ENCODE measurements at regions not wholly inside any gene's neighbourhood (a gene's known extent, or its start where the extent isn't known, plus 50 kb on each side); places are given as distances from the start of the nearest gene placed in this dataset.
"Not testable (repeated sequence)": the region's sequence is repeated elsewhere in the genome, so short reads cannot be mapped to it uniquely, and the experiment has no call there.

DNA sequence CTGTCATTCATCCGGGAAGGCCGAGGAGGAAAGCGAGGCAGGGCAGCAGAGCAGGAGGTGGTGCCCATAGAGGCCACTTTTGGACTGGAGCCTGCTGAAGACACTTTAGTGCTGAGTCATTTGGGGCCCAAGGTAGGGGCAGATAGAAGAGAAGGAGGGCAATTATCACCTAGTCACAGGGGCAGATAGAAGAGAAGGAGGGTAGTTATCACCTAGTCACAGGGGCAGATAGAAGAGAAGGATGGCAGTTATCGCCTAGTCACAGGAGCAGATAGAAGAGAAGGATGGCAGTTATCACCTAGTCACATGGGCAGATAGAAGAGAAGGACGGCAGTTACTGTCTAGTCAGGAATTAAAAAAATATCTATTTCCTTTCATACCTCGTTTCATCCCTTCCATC is 1372.6 kb downstream of the FOXD4L5 start:
- not testable (repeated sequence) for DNase-seq (ENCODE audit: low read depth)

DNA sequence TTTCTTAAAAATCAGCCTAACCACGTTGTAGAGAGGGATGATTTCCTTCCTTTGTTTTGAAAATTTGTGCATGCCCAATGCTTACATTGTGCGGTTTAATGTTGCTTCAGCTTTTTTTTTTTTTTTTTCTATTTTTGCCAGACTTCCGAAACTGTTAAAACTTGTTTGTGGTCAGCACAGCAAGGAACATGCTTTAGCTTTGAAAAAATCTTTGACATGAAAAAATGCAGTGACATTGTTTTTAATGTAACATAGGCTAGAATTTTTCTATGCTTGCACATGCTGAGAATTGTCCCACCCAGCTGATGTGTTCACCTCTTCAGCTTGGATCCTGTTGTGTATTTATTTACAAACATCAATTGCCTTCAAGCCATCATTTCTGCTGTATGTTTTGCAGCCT is 1375.9 kb downstream of the FOXD4L5 start:
- DNase-seq (ENCODE audit: low read depth): not testable (repeated sequence)

DNA sequence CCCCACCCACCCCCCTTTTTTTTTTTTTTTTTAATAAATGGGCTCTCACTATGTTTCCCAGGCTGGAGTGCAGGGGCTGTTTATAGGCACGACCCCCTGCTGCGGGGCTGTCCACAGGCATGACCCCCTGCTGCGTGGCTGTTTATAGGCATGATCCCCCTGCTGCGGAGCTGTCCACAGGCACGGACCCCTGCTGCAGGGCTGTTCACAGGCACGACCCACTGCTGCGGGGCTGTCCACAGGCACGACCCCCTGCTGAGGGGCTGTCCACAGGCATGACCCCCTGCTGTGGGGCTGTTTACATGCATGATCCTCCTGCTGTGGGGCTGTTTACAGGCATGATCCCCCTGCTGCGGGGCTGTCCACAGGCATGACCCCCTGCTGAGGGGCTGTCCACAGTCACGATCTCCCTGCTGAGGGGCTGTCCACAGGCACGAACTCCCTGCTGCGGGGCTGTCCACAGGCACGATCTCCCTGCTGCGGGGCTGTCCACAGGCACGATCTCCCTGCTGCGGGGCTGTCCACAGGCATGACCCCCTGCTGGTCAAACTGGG is 1385.3 kb downstream of the FOXD4L5 start:
- not testable (repeated sequence) for DNase-seq (ENCODE audit: low read depth)

DNA sequence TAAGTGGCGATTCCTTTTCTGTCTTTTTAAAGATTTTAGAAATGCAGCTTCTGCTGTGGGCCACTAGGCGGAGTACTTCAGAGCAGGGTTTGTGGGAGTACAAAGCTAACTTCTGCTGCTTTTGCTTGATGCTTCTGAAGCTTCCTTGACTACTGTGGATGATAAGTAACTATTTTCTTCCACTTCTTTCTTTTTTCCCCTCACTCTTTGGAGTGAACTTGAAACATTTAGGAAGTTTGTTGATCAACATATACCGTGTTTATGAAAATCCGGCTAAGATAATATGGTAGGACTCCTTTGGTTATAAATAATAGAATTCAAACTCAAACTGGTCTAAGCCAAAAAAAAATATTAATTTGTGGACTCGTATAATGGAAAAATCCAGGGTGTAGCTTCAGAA is 1403.6 kb downstream of the FOXD4L5 start:
- not testable (repeated sequence) for DNase-seq (ENCODE audit: low read depth)

DNA sequence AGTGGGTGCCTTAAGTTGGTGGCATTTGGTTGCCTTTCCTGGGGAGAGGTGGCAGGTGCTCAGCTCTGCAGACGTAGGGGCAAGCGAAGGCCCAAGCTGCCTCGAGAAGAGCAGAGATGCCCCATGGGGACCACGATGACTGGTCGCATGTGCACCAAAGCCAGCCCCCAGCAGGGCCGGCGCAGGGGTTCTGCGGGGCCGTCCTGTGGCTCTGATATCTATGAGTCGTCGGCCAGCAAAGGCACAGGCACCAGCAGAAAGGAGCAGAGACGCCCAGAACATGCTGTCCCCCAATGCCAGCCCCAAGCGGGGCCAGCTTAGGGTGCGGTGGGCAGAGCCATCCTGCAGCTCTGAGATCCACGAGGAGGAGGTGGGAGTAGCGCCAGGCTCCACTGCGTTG is 1408.6 kb downstream of the FOXD4L5 start:
- not testable (repeated sequence) for DNase-seq (ENCODE audit: low read depth)

DNA sequence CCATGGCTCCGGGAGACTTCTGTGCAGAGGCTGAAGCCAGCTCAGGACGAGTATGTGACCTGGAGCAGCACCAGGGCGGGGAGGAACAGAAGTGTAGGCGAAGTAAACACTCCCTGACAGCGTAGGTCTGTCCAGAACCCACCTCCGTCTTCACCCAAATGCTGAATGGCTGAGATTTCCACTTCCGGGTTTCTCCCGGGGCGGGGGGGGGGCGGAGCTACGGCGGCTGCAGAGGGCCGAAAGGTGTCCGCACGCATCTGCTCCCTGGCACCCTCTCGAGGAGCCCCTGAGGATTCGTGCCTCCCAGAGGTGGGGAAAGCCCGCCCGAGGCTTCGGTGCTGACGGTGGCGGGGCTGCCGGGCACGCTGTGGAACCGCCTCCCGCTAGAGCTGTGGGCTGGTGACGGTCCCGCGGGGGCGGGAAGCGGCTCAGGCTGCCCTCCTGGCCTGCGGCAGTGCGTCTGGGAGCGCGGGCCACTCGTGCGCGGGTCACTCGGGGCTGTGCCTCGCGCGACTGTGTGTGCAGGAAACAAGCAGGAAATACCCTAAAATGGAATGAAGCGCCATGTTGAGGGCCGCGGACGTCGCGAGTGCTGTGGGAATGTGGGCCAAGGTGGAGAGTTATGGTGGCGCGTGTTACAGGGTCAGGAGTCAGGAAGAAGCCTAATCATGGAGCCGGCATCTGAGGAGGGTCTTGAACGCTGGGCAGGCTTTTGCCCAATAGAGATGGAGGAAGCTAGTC is 1425.4 kb downstream of the FOXD4L5 start:
- DNase-seq (ENCODE audit: low read depth): no peak

DNA sequence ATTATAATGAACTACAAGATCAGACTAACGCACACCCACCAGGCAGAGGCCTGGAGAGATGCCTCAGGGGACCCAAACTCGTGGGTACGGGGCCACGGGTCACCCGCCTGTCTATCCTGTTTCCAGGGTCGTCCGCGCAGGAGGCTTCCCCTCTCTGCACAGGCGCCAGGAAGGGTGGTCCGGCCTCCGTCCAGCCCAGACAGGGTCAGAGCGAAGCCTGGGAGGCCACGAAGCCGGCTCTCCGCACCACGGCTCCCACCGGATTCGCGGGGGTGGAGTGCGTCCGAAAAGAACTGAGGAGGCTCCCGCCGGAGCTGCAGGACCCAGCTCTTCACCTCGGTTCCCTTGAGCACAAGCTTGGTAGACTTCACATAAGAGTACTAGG is 1425.9 kb downstream of the FOXD4L5 start:
- DNase-seq (ENCODE audit: low read depth): not testable (repeated sequence)

DNA sequence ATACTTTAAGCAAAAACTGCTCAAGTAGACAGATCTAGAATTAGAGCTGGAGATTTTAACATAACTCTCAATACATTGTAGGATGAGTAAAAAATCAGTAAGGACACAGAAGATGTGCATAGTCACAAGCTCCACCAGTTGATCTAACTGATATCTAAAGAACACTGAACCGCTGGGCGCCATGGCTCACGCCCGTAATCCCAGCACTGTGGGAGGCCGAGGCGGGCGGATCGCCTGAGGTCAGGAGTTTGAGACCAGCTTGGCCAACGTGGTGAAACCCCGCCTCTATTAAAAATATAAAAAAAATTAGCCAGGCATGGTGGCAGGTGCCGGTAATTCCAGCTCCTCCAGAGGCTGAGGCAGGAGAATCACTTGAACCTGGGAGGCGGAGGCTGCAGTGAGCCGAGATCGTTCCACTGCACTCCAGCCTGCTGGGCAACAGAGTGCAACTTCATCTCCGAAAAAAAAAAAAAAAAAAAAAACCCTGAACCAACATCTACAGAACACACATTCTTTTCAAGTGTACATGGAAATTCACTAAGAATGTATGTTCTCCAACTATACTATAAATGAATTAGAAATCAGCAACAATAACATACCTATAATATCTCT is 1431.8 kb downstream of the FOXD4L5 start:
- DNase-seq (ENCODE audit: low read depth): not testable (repeated sequence)

DNA sequence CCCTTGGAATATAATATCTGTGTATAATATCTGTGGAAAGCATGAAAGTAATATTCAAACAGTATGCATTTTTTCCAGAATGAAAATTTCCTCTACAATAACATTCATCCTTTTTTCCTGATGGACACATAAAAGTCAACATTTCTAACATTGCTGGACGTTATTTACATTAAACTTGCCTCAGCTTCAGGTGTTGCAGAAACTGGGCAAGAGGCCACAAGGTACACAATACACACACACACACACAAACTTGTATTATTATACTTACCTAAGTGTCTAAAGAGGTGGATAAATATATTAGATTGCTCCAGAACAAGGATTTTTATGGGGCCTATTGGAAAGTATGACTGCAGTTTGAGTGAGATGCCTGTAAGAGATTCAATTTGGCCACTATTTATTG is 1460.2 kb downstream of the FOXD4L5 start:
- DNase-seq (ENCODE audit: low read depth): not testable (repeated sequence)

DNA sequence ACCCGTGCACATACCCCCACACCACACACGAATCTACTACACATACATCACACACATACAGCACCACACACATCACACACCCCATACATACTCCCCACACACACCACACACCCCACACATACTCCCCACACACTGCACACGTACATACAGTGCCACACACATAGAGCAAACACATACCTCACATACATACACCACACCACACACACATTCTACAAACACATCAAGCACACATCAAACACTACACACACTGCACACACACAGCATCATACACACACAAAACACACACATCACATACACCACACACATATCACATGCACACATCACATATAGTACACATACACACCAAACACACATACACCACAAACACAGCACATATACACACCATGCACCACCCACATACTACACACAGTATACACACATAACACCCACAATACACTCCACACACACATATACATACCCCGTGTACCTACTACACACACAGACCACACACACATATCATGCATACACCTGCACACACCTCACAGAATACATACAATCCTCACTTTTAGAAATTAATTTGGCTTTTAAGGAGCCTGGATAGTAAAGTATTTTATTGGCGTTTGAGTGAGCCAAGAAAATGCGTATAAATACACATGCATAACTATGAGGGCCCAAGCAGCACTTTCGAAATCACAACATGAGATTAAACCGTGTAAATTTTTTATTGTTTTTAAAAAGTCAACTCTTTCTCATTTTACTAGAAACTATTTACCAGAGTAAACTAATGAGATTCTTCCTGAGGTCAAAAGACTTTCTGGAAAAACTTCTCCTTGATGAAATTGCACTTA is 1461.4 kb downstream of the FOXD4L5 start:
- DNase-seq (ENCODE audit: low read depth): not testable (repeated sequence)

DNA sequence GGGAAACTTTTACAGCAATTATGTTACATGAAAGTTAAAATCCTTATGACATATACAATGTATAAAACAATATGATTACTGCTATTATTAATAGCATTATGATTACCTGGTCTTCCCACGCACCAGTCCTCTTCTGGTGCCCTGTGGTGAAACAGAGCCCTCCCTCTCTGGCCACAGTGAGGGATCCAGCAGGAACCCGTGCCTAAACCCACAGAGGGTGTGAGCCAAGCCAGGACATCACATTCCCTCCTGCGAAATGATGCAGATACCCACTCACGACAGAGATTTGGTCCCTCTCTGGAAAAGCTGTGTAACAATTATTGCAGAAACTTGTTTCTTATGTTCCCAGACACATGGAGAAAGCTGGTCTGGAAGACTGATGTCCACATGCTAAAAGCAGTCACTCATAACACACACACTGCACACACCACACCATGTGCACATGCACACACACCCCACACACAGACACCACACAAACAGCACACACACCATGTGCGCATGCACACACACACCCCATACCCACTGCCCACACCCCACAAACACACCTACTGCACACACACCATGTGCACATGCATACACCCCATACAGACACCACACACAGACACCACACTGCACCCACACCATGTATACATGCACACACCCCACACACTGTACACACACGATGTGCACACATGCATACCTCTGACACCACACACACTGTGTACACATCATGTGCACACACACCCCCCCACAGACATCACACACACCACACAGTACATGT is 1462.2 kb downstream of the FOXD4L5 start:
- DNase-seq (ENCODE audit: low read depth): not testable (repeated sequence)

DNA sequence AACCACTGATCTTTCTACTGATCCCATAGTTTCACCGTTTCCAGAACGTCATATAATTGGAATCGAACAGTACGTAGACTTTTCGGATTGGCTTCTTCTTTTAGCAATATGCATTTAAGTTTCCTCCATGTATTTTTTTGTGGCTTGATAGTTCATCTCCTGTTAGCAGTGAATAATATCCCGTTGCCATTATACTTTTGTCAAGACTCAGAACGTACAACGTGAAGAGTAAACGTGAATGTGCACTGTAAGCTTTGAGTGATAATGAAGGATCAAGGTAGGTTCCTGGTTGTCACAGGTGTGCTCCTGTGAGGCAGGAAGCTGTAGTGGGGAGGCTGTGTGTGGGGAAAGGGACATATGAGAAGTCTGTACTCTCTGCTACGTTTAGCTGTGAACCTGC is 1463.7 kb downstream of the FOXD4L5 start:
- DNase-seq (ENCODE audit: low read depth): not testable (repeated sequence)

DNA sequence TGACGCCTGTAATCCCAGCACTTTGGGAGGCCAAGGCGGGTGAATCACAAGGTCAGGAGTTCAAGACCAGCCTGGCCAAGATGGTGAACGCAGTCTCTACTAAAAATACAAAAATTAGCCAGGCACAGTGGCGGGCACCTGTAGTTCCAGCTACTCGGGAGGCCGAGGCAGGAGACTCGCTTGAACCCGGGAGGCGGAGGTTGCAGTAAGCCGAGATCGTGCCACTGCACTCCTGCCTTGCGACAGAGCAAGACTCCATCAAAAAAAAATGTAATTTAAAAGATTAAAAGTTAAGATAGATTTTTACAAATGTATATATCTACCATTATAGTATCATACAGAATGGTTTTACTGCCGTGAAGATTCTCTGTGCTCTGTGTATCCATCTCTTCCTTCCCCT is 1464.1 kb downstream of the FOXD4L5 start:
- not testable (repeated sequence) for DNase-seq (ENCODE audit: low read depth)

DNA sequence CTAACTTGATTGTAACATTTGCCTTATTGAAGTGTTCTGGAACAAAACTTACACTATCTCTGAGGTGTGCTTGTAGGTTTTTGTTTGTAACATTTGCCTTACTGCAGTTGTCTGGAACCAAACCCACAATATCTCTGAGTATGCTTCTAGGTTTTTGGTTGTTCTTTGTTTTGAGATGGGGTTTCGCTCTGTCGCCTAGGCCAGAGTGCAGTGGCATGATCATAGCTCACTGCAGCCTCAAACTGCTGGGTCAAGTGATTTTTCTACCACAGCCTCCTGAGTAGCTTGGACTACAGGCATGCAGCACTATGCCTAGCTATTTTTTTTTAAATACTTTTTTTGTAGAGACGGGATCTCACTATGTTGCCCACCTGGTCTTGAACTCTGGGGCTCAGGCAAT is 1464.6 kb downstream of the FOXD4L5 start:
- DNase-seq (ENCODE audit: low read depth): not testable (repeated sequence)

DNA sequence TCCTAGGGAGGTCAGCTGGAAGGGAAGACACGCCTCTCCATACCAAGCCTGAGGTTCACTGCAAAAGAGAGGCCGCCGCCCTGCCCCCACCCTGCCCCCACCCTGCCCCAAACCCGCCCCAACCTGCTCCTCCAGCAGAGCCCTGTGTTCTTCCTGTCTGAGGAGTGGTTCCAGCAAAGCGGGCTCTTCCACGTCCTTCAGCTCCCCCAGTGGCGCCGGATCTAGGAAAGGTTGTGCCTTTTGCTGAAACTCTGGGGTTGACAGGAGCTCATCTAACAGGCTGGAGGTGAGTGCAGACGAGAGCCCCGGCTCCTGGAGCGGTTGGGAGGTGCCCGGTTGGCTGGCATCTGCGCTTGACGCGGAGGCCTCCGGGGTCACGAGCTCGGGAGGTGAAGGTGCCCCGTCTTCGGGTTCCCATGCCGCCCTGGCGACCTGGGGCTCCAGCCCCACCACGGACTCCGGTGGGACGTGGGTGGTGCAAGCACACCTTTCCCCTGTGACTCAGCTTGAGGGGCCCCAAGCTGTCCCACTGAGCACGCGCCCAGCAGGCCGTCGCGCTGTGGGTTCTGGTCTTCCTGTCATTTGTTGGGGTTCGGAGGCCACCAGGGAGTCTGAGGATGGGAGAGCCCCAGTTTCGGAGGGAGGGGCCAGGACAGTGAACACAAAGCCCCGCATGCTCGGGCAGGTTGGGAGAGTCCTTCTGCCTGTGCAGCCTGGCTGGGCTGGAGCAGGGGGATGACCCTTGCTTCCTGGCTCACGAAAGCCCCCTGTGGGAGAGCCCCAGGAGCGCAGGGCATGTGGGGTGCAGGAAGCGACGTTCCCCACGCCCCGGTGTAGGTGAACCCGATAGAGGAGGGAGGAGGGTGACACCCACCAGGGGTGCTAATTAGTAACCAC is 1467.1 kb downstream of the FOXD4L5 start:
- no peak for DNase-seq (ENCODE audit: low read depth)

DNA sequence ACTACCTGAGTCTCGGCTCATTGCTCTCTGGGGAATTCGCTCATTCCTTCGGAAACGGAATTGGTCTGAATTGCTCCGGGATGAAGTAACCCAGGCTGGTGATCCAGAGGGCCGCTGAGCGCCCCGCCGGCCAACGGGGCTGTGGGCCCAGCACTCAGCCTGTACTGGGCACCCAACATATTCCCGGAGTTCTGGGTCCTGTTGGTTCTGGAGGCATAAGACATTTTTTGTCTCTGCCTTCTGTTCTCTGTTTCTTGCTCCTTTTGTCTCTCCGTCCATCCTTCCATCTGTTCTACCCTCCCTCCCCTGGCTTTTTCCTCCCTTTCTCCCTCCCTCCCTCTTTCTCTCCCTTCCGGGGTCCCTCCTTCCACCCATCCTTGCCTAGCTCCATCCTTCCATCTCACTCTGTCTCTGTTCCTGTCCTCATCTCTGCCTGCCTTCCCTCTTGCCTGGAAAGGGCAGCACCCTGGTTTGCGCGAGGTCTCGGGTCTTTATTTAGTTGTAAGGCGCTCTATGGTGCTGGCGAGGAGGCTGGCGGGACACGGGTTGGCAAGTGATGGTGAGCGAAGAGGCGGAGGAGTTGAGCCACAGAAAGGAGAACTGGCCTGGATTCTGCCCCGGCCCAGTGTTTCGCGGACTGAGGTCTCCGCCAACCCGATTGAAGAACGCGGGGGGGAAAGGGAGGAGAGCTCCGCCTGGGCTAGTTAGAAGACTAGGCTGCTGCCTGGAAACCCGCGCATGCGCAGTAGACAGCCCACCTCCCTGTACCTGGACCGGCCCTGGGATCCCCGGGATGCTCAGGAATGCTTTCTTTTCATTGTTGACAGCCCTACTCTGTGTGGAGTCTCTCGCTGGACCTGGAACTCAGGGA is 1468.0 kb downstream of the FOXD4L5 start:
- peak; percentile 66 for DNase-seq (ENCODE audit: low read depth)

DNA sequence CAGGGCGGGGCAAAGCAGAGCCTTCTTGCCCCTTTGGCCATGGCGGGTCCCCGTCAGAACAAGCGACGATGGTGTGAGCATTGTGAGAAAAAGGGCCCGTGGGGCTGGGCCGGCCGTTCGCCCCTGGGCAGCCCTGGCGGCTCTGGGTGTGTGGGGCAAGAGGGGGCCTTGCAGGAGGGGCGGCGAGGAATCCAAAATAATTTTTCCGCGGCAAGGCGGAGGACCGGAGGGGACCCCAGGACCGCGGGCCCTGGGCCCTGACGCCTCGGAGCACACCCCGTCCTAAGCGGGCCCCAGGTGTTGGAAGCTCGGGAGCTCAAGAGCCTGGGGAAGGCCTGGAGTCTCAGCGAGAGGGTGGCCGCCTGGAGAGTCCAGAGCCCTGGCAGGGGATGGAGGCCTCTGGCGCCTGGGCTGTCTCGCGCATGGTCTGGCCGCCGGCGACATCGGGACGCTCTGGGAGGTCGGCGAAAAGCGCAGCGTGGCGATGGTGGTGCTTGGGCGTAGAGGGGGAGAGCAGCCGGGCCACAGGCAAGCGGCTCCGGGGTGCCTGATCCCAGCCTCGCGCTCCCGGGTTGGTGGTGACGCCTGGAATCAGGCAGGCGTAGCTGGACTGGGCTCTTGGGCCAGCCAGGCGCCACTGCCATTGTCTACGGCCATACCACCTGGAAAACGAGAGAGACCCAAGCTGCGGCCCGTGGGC is 1469.9 kb downstream of the FOXD4L5 start:
- not testable (repeated sequence) for DNase-seq (ENCODE audit: low read depth)

DNA sequence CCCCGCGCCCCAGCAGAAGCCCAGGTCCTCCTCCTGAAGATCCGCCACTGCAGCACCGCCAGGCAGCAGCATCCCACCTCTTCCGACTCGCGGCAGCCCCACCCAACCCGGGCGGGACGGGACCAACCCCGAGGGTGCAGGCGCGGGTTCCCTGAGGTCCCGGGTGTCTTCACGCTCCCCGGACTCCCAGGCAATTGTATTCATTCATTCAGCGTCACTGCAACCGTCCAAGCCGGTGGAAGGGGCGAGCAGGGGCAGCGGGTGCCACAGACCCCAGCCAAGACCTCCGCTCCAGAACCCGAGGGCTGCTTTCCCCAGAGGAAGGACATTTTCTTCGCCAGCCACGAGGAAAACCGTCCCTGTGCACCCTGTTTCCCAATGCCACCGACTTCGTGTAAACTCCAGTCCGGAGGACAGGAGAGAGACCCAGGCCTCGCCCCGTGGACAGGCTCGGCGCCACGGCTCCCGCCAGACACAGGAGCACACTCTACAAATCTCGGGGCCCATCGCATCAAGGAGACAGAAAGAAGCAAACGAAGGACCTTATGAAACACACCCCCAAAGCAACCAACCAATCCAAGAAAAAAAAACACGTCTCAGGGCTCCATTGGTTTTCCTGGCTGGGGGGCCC is 1471.5 kb downstream of the FOXD4L5 start:
- not testable (repeated sequence) for DNase-seq (ENCODE audit: low read depth)

DNA sequence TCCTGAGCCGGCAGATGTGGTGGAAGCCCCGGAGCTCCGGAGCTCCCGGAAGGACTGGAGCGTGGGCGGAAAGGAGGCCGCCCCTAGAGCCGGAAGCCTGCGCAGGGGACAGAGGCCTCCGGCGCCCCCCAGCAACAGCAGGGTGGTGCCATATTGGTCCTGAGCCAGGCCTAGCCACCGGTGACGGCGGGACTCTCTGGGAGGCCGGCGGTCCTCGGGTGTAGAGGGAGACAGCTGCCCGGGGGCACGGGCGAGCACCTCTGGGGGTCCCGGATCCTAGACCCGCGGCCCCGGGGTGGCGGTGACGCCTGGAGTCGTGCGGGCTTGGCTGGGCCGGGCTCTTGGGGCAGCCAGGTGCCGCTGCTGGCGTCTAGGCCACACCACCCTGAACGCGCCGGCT is 1472.2 kb downstream of the FOXD4L5 start:
- DNase-seq (ENCODE audit: low read depth): not testable (repeated sequence)
